Body of pancreas (tissue), 4 donors: ENCODE measurements at regions not wholly inside any gene's neighbourhood (a gene's known extent, or its start where the extent isn't known, plus 50 kb on each side); places are given as distances from the start of the nearest gene placed in this dataset.

ENCODE experiments used
- POLR2A ChIP-seq, 3 donors: fragments of 450-650 bp; IDR thresholded peaks; one replicate each; pipeline ENCODE4 v1.6.1; 2016; ENCODE audit warnings: antibody characterized with exemption in 3 of 3, mild to moderate bottlenecking in 2 of 3
- TF ChIP-seq, protein P1 (sequence below), 7 experiments: fragments of 450-650 bp in 4 of 7; fragments of 200-600 bp in 3 of 7; sonication (generic) in 3 of 7; IDR thresholded peaks; one replicate each; pipeline ENCODE4 v1.5.1; 2016 to 2019; ENCODE audit warnings: antibody characterized with exemption in 7 of 7

DNA sequence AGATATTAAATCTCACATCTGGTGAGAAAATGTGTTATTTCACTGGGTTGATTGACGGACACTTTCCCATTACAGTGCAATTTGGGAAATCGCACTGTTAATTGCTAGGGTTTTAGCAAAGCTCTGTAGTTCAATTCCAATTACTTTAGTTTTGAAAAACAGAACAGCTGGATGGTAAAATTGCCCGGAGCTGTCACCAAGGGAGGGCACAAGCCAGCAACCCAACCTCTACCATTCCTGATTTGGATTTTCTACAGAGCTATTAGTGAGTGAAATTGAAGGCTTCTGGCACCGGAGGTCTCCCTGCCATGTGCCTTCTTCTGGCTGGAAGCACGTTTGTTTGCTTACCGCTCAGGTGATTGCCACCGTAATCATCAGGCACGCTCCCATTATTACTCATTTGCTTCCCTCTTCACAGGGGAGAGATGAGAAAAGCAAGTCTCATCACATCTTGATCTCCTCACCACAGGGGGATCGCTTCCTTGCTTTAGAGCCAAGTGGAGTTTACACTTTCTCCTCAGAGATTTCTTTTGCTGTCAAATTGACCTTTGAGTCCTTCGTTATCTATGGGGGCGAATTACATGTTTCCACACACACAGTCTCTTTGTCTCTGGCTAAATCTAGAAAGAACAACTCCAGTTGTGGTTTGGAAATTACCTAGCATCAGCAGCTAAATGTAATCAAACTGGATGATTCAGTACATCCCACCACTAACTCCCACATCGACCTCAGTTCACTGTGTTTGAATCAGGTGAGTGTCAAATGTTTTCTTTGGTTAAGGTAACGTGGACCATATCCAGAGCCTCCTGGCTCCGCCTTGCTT is 421.7 kb upstream of the GOLIM4 start:
- no peak for TF ChIP-seq POLR2A (IDR thresholded peaks at IDR 0.05)
- TF ChIP-seq, protein P1, sequence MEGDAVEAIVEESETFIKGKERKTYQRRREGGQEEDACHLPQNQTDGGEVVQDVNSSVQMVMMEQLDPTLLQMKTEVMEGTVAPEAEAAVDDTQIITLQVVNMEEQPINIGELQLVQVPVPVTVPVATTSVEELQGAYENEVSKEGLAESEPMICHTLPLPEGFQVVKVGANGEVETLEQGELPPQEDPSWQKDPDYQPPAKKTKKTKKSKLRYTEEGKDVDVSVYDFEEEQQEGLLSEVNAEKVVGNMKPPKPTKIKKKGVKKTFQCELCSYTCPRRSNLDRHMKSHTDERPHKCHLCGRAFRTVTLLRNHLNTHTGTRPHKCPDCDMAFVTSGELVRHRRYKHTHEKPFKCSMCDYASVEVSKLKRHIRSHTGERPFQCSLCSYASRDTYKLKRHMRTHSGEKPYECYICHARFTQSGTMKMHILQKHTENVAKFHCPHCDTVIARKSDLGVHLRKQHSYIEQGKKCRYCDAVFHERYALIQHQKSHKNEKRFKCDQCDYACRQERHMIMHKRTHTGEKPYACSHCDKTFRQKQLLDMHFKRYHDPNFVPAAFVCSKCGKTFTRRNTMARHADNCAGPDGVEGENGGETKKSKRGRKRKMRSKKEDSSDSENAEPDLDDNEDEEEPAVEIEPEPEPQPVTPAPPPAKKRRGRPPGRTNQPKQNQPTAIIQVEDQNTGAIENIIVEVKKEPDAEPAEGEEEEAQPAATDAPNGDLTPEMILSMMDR (IDR thresholded peaks at IDR 0.05): no peak
